Pancreas (tissue), 10 donors: ENCODE measurements at regions not wholly inside any gene's neighbourhood (a gene's known extent, or its start where the extent isn't known, plus 50 kb on each side); places are given as distances from the start of the nearest gene placed in this dataset.
A peak's percentile ranks its signal among the peaks of the same experiment; 100 is the strongest.

Experiments used
- ATAC-seq, 4 donors: fragments of 200-7000 bp; cut with Tn5 transposase; one replicate each; pipeline versions ENCODE4 v1.8.0 to v1.9.1; 2020; ENCODE audit warnings: mild to moderate bottlenecking in 4 of 4, moderate library complexity in 4 of 4
- DNase-seq, 6 donors: peaks; one replicate each; pipeline ENCODE4 v3.0.0-alpha.2; 2020
- FAIRE-seq: peaks from 2 replicates; lab custom pipeline; 2012; peaks lifted over from hg19 to GRCh38; lab: Jason Lieb, UNC
- H3K27ac ChIP-seq, 4 donors: fragments of 200-600 bp; sonication (generic); 1 replicate in 3 of 4; 2 replicates in 1 of 4; pipeline versions ENCODE4 v1.5.0 to v1.8.0; 2020
- H3K27me3 ChIP-seq, 4 donors: fragments of 200-600 bp; one replicate each; pipeline ENCODE4 v1.8.0; 2021
- H3K36me3 ChIP-seq, 3 donors: fragments of 200-600 bp; sonication (generic) in 1 of 3; one replicate each; pipeline versions ENCODE4 v1.5.0 to v1.8.0; 2020 to 2021
- H3K4me1 ChIP-seq, 3 donors: fragments of 200-600 bp; one replicate each; pipeline ENCODE4 v1.8.0; 2021
- H3K4me3 ChIP-seq, 4 donors: fragments of 200-600 bp; sonication (generic) in 2 of 4; one replicate each; pipeline versions ENCODE4 v1.5.0 to v1.8.0; 2020 to 2021
- H3K9me3 ChIP-seq, 4 donors: fragments of 200-600 bp; one replicate each; pipeline ENCODE4 v1.8.0; 2021
- WGBS, 2 donors: extraction: QIAGEN DNeasy Blood & Tissue Kit; methylation state at CpG; one replicate each; pipeline ENCODE4 v1.1.7; 2013; 5-methylcytosine and 5-hydroxymethylcytosine counted together
- intact Hi-C, 3 donors: fragments of 100-400 bp; cut with DNase I; formaldehyde crosslinking; loops; one replicate each; pipeline versions ENCODE4 v1.11.1 to v1.14.2; 2022
- TF ChIP-seq, protein P1 (sequence below), 4 donors: fragments of 200-600 bp; sonication (generic) in 3 of 4; IDR thresholded peaks; one replicate each; pipeline versions ENCODE4 v1.5.0 to v1.8.0; 2021; ENCODE audit warnings: antibody characterized with exemption in 4 of 4
- donor health status: healthy with polysubstance abuse.
- donor health status: DM: no; HTN: no; CAD: no; lungs with moderate emphysema.
- donor health status: DM: no; HTN: no; CAD: no.
- donor health status: control.
- donor health status: control.
- donor health status: Bipolar disorder and iron deficiency.
- donor health status: DM: yes; HTN: yes; CAD: no.
- donor health status: DM: no; HTN: no; CAD: no.
- donor health status: DM: no; HTN: no; CAD: no.
- donor health status: DM: yes; HTN: yes; CAD: no.

- Histone ChIP-seq H3K4me1 (no peaks in the 10 kb centered on the region), H3K4me3 (no peak overlapping the region), H3K36me3 (no peaks in the 10 kb centered on the region), H3K9me3 (no peaks in the 10 kb centered on the region), H3K27me3 (peaks cover 0 to 2% (median 0%) of the 10 kb centered on the region in 4 donors), H3K27ac (no peak overlapping the region)
- TF ChIP-seq, protein P1, sequence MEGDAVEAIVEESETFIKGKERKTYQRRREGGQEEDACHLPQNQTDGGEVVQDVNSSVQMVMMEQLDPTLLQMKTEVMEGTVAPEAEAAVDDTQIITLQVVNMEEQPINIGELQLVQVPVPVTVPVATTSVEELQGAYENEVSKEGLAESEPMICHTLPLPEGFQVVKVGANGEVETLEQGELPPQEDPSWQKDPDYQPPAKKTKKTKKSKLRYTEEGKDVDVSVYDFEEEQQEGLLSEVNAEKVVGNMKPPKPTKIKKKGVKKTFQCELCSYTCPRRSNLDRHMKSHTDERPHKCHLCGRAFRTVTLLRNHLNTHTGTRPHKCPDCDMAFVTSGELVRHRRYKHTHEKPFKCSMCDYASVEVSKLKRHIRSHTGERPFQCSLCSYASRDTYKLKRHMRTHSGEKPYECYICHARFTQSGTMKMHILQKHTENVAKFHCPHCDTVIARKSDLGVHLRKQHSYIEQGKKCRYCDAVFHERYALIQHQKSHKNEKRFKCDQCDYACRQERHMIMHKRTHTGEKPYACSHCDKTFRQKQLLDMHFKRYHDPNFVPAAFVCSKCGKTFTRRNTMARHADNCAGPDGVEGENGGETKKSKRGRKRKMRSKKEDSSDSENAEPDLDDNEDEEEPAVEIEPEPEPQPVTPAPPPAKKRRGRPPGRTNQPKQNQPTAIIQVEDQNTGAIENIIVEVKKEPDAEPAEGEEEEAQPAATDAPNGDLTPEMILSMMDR (IDR thresholded peaks at IDR 0.05), result no peak
- FAIRE-seq (no peak), ATAC-seq (no peak), DNase-seq (no peak)
- WGBS, 2 donors, result 60 to 63% methylated on average over 2 of the region's 2 CpGs
- intact Hi-C loops, result no loop called here
Observed at GRCh38 chr2:236445678-236446077, 123.9 kb upstream of the ACKR3 start.

- intact Hi-C loops, result no loop called here
- H3K27ac ChIP-seq, result no peak overlapping the region
- H3K4me3 ChIP-seq, result no peak overlapping the region
- no peak for ATAC-seq
- no peak for FAIRE-seq
- no peaks in the 10 kb centered on the region for H3K36me3 ChIP-seq
- H3K27me3 ChIP-seq, result no peaks in the 10 kb centered on the region
- WGBS, 2 donors, result 87 to 88% methylated on average over 9 of the region's 9 CpGs
- TF ChIP-seq, protein P1 (IDR thresholded peaks at IDR 0.05), result no peak
- H3K9me3 ChIP-seq, result no peaks in the 10 kb centered on the region
- no peaks in the 10 kb centered on the region for H3K4me1 ChIP-seq
- DNase-seq, result no peak
Observed at GRCh38 chr2:236446521-236446920, 123.1 kb upstream of the ACKR3 start.

GRCh38 chr2:236449167-236449761 lies 120.4 kb upstream of the ACKR3 start:
- DNase-seq (peak in 2 of 6 donors; percentile 25 to 52), ATAC-seq (peak; percentile 40 to 76 (median 47)), FAIRE-seq (no peak)
- intact Hi-C loops, result no loop called here
- H3K27me3 ChIP-seq, result no peaks in the 10 kb centered on the region
- no peaks in the 10 kb centered on the region for H3K4me1 ChIP-seq
- no peaks in the 10 kb centered on the region for H3K9me3 ChIP-seq
- TF ChIP-seq, protein P1 (IDR thresholded peaks at IDR 0.05), result no peak
- WGBS, 2 donors, result 67 to 70% methylated on average over 15 of the region's 15 CpGs
- no peaks in the 10 kb centered on the region for H3K36me3 ChIP-seq
- H3K27ac ChIP-seq, result no peak overlapping the region
- no peak overlapping the region for H3K4me3 ChIP-seq

- WGBS, 2 donors, result 62 to 64% methylated on average over 3 of the region's 3 CpGs
- no peaks in the 10 kb centered on the region for H3K36me3 ChIP-seq
- H3K9me3 ChIP-seq, result no peaks in the 10 kb centered on the region
- no peaks in the 10 kb centered on the region for H3K4me1 ChIP-seq
- no peak overlapping the region for H3K4me3 ChIP-seq
- FAIRE-seq, result no peak
- intact Hi-C loops, result no loop called here
- no peak overlapping the region for H3K27ac ChIP-seq
- TF ChIP-seq, protein P1 (IDR thresholded peaks at IDR 0.05), result no peak
- no peaks in the 10 kb centered on the region for H3K27me3 ChIP-seq
- DNase-seq, result no peak
- no peak for ATAC-seq
Observed at GRCh38 chr2:236452238-236452637, 117.4 kb upstream of the ACKR3 start.

DNA sequence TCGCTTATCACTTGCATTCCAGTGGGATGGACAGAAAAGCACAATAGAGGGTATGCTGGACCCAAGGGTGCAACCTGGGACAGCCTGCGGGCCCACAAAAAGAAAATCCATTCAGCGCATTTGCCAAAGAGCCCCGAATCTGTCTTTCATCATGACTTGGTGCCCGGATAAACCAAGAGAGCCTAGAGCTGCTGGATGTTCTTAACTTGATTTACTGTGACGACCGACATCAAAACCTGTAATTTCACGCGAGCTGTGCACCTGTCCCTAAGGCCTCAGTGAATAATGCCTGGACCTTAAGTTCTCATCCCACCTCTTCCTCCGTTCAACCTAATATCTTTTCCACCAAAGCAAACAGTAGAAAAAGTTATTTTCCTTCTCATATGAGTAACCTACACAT lies 115.5 kb upstream of the ACKR3 start:
- TF ChIP-seq, protein P1 (IDR thresholded peaks at IDR 0.05), result no peak
- DNase-seq, result no peak
- 81 to 92% methylated on average over 10 of the region's 10 CpGs for WGBS, 2 donors
- H3K36me3 ChIP-seq, result no peaks in the 10 kb centered on the region
- no peak overlapping the region for H3K4me3 ChIP-seq
- H3K27ac ChIP-seq, result no peak overlapping the region
- no peaks in the 10 kb centered on the region for H3K9me3 ChIP-seq
- FAIRE-seq, result no peak
- H3K27me3 ChIP-seq, result no peaks in the 10 kb centered on the region
- H3K4me1 ChIP-seq, result no peaks in the 10 kb centered on the region
- ATAC-seq, result no peak
- intact Hi-C loops, result no loop called here
